ENCODE measurements at regions not wholly inside any gene's neighbourhood (a gene's known extent, or its start where the extent isn't known, plus 50 kb on each side); places are given as distances from the start of the nearest gene placed in this dataset.

DNA sequence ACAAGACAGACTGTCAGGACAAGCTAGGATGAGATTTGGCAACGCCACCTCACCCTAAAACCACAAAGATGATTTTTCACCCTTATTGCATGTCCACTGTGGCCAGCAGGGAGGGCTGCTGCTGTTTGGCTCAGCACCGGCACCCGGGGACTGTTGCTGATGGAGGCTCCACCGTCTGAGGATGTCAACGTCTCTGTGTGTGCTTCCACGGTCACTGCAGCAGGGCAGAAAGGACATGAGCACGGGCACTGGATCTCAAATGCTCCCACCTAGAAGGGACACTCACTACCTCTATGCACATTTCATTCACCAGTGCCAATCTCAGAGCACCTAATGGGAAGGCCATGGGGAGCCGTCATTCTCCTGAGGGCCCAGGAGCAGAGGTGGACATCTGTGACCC, 599.6 kb downstream of the PTPRU start:
- no peak for ATAC-seq
- TF ChIP-seq TSHZ2 (CRISPR knock-in tag; IDR thresholded peaks at IDR 0.05): no peak
- TF ChIP-seq SNAI2 (CRISPR knock-in tag; IDR thresholded peaks at IDR 0.05): no peak
- no peak for TF ChIP-seq ISL1 (CRISPR knock-in tag; IDR thresholded peaks at IDR 0.05)
- no peak for TF ChIP-seq PATZ1 (CRISPR knock-in tag; IDR thresholded peaks at IDR 0.05; ENCODE audit: borderline replicate concordance)
- TF ChIP-seq RARB (CRISPR knock-in tag; IDR thresholded peaks at IDR 0.05): no peak

DNA sequence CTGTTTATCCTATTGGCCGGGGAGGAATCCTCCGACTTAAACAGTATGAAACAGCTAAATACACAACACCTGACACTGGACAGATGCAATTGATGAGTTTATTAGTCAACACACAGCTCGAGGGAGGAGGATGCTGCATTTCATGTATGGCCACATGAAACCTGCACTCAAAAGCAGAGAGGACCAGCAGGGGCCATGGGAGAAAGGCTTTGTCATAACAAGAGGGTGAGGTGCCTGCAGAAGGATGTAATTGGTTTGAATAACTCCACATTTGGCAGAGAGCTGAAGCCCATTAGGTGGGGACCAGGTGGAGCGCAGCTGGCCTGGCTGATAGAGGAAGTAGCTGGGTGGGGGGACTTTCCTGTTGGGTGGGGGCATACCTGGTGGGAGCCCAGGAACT, 599.1 kb downstream of the PTPRU start:
- no peak for ATAC-seq
- TF ChIP-seq POU6F1 (CRISPR knock-in tag; IDR thresholded peaks at IDR 0.05; ENCODE audit: borderline replicate concordance, low read depth): no peak
- no peak for TF ChIP-seq TSHZ2 (CRISPR knock-in tag; IDR thresholded peaks at IDR 0.05)

DNA sequence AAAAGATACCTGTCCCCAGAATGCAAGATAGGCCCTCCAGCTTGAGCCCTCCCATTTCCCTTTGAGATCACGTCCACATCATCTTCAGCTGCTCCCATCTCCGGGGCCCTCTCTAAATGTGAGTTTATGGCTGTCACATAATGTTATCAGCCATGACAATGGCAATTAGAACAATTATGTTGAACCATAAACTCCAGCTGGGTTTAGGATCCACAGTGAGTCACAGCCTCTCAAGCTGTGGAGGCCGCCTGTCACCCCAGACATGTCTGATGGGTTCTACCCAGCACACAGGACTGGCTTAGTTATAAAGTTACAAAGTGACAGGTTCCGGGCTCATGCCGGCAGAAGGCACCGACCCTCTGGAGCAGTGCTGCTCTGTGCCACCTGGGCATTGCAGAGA, 597.3 kb downstream of the PTPRU start:
- ATAC-seq: no peak
- TF ChIP-seq ESRRG (CRISPR knock-in tag; IDR thresholded peaks at IDR 0.05) (no peak), SNAI2 (CRISPR knock-in tag; IDR thresholded peaks at IDR 0.05) (no peak), PPARA (CRISPR knock-in tag; IDR thresholded peaks at IDR 0.05; ENCODE audit: borderline replicate concordance) (no peak), ISL1 (CRISPR knock-in tag; IDR thresholded peaks at IDR 0.05) (no peak), ZFP30 (CRISPR knock-in tag; IDR thresholded peaks at IDR 0.05) (no peak), ZC3H10 (CRISPR knock-in tag; IDR thresholded peaks at IDR 0.05) (no peak)
- TF ChIP-seq, protein P1, sequence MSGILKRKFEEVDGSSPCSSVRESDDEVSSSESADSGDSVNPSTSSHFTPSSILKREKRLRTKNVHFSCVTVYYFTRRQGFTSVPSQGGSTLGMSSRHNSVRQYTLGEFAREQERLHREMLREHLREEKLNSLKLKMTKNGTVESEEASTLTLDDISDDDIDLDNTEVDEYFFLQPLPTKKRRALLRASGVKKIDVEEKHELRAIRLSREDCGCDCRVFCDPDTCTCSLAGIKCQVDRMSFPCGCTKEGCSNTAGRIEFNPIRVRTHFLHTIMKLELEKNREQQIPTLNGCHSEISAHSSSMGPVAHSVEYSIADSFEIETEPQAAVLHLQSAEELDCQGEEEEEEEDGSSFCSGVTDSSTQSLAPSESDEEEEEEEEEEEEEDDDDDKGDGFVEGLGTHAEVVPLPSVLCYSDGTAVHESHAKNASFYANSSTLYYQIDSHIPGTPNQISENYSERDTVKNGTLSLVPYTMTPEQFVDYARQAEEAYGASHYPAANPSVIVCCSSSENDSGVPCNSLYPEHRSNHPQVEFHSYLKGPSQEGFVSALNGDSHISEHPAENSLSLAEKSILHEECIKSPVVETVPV (CRISPR knock-in tag; IDR thresholded peaks at IDR 0.05): no peak

- no peak for TF ChIP-seq ZNF70 (CRISPR knock-in tag; IDR thresholded peaks at IDR 0.05)
- ATAC-seq: no peak
Measured at GRCh38 chr1:29832936-29833335, 596.6 kb downstream of the PTPRU start.

DNA sequence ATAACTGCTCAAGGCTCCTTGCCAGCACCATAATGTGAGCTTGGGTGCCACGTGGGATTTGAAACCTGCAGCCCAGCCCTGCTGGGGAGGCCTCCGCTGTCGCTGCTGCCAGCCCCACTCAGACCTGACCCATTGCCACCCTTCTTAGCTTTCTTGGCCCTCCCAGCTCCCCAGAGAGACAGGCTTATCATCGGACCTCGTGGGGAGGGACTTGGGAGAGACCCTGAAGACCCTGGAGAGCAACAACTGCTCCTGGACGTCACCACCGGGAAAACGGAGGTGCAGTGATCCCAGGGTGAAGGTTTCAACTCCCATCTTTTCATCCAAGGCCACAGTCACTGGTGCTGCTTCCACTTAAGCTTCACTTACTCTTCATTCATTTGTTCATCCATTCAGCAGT, 596.1 kb downstream of the PTPRU start:
- no peak for ATAC-seq
- TF ChIP-seq ZC3H10 (CRISPR knock-in tag; IDR thresholded peaks at IDR 0.05) (no peak), ZFP3 (CRISPR knock-in tag; IDR thresholded peaks at IDR 0.05) (no peak)
